Liver (tissue), 7 donors: ENCODE measurements at regions not wholly inside any gene's neighbourhood (a gene's known extent, or its start where the extent isn't known, plus 50 kb on each side); places are given as distances from the start of the nearest gene placed in this dataset.

Source experiments
- DNase-seq: peaks from one replicate; pipeline ENCODE4 v3.0.0-alpha.2; 2017; ENCODE audit warnings: low spot score
- H3K27ac ChIP-seq, 2 donors: one replicate each; pipeline ENCODE4 v1.7.0; 2013; ENCODE audit warnings: inconsistent platforms in 2 of 2, low read length in 2 of 2, control low read depth in 1 of 2, low read depth in 1 of 2, mild to moderate bottlenecking in 1 of 2
- H3K27me3 ChIP-seq, 4 donors: one replicate each; pipeline versions ENCODE4 v1.6.1 to v1.7.0; 2013; ENCODE audit warnings: low read length in 3 of 4, inconsistent platforms in 1 of 4, mild to moderate bottlenecking in 1 of 4, moderate library complexity in 1 of 4; ENCODE audit not compliant: control insufficient read depth in 4 of 4, insufficient read depth in 4 of 4
- H3K36me3 ChIP-seq, 4 donors: one replicate each; pipeline versions ENCODE4 v1.6.1 to v1.7.0; 2013; ENCODE audit warnings: low read length in 3 of 4, mild to moderate bottlenecking in 3 of 4, low read depth in 1 of 4, moderate library complexity in 1 of 4; ENCODE audit not compliant: control insufficient read depth in 4 of 4, insufficient read depth in 3 of 4
- H3K4me1 ChIP-seq, 4 donors: one replicate each; pipeline versions ENCODE4 v1.6.1 to v1.7.0; 2013; ENCODE audit warnings: low read length in 3 of 4, mild to moderate bottlenecking in 3 of 4, moderate library complexity in 1 of 4; ENCODE audit not compliant: control insufficient read depth in 4 of 4, insufficient read depth in 4 of 4
- H3K4me3 ChIP-seq, 3 donors: one replicate each; pipeline versions ENCODE4 v1.6.1 to v1.7.0; 2013; ENCODE audit warnings: low read length in 3 of 3, control low read depth in 1 of 3, low read depth in 1 of 3, mild to moderate bottlenecking in 1 of 3
- H3K9ac ChIP-seq, 2 donors: one replicate each; pipeline ENCODE4 v1.7.0; 2013; ENCODE audit warnings: low read length in 2 of 2, mild to moderate bottlenecking in 2 of 2, moderate library complexity in 2 of 2, control low read depth in 1 of 2, low read depth in 1 of 2
- H3K9me3 ChIP-seq, 4 donors: one replicate each; pipeline versions ENCODE4 v1.6.1 to v1.7.0; 2013; ENCODE audit warnings: low read length in 3 of 4; ENCODE audit not compliant: control insufficient read depth in 4 of 4
- ATF3 ChIP-seq: IDR thresholded peaks from 2 replicates; pipeline ENCODE4 v1.6.1; 2016; ENCODE audit warnings: antibody characterized with exemption
- CTCF ChIP-seq: fragments of 150-350 bp; IDR thresholded peaks from 2 replicates; pipeline ENCODE4 v1.5.1; 2017; ENCODE audit warnings: improper control_type of control experiment, low read depth, low read length; ENCODE audit not compliant: missing input control
- EGR1 ChIP-seq, 2 donors: IDR thresholded peaks; 2 replicates each; pipeline ENCODE4 v1.6.1; 2016 to 2018; ENCODE audit warnings: antibody characterized with exemption in 2 of 2, low read depth in 2 of 2
- FOXA1 ChIP-seq: IDR thresholded peaks from 2 replicates; pipeline ENCODE4 v1.6.1; 2016; ENCODE audit warnings: antibody characterized with exemption
- FOXA2 ChIP-seq: IDR thresholded peaks from 2 replicates; pipeline ENCODE4 v1.6.1; 2016; ENCODE audit warnings: antibody characterized with exemption
- GABPA ChIP-seq, 2 donors: IDR thresholded peaks in 1 of 2; conservative IDR thresholded peaks in 1 of 2; 2 replicates each; pipeline ENCODE4 v1.6.1; 2016; ENCODE audit warnings: antibody characterized with exemption in 2 of 2, mild to moderate bottlenecking in 1 of 2, moderate library complexity in 1 of 2
- HNF4A ChIP-seq, 2 donors: conservative IDR thresholded peaks; 2 replicates each; pipeline ENCODE4 v1.6.1; 2016; ENCODE audit warnings: antibody characterized with exemption in 2 of 2, mild to moderate bottlenecking in 2 of 2
- HNF4G ChIP-seq: IDR thresholded peaks from 2 replicates; pipeline ENCODE4 v1.6.1; 2016; ENCODE audit warnings: antibody characterized with exemption
- JUND ChIP-seq, 2 donors: IDR thresholded peaks; 2 replicates each; pipeline ENCODE4 v1.6.1; 2016; ENCODE audit warnings: antibody characterized with exemption in 2 of 2
- MAX ChIP-seq: IDR thresholded peaks from 2 replicates; pipeline ENCODE4 v1.6.1; 2016; ENCODE audit warnings: antibody characterized with exemption
- NR2F2 ChIP-seq: IDR thresholded peaks from 2 replicates; pipeline ENCODE4 v1.6.1; 2016; ENCODE audit warnings: antibody characterized with exemption
- RAD21 ChIP-seq, 2 donors: IDR thresholded peaks; 2 replicates each; pipeline ENCODE4 v1.6.1; 2016; ENCODE audit warnings: antibody characterized with exemption in 2 of 2, mild to moderate bottlenecking in 2 of 2
- REST ChIP-seq: IDR thresholded peaks from 2 replicates; pipeline ENCODE4 v1.6.1; 2016; ENCODE audit warnings: antibody characterized with exemption, mild to moderate bottlenecking
- RXRA ChIP-seq, 2 donors: IDR thresholded peaks; 2 replicates each; pipeline ENCODE4 v1.6.1; 2017 to 2018; ENCODE audit warnings: antibody characterized with exemption in 2 of 2, mild to moderate bottlenecking in 1 of 2
- SP1 ChIP-seq: IDR thresholded peaks from 2 replicates; pipeline ENCODE4 v1.6.1; 2018; ENCODE audit warnings: antibody characterized with exemption, mild to moderate bottlenecking
- TAF1 ChIP-seq: conservative IDR thresholded peaks from 2 replicates; pipeline ENCODE4 v1.6.1; 2016; ENCODE audit warnings: antibody characterized with exemption, mild to moderate bottlenecking
- YY1 ChIP-seq: IDR thresholded peaks from 2 replicates; pipeline ENCODE4 v1.6.1; 2016; ENCODE audit warnings: antibody characterized with exemption, mild to moderate bottlenecking
- ZBTB33 ChIP-seq: IDR thresholded peaks from 2 replicates; pipeline ENCODE4 v1.6.1; 2016; ENCODE audit warnings: antibody characterized with exemption
- donor health status: healthy.
- donor health status: healthy.
- donor health status: healthy.
- donor health status: healthy.

- H3K9me3 ChIP-seq = no peaks in the 10 kb centered on the region
- H3K36me3 ChIP-seq = no peaks in the 10 kb centered on the region
- TF ChIP-seq ATF3 = no peak
- TF ChIP-seq RAD21 (IDR thresholded peaks at IDR 0.05) = no peak
- TF ChIP-seq FOXA1 = no peak
- no peak for TF ChIP-seq SP1
- no peak for TF ChIP-seq NR2F2
- TF ChIP-seq FOXA2 = no peak
- TF ChIP-seq HNF4G = no peak
- no peak for TF ChIP-seq ZBTB33
- no peak for TF ChIP-seq JUND (IDR thresholded peaks at IDR 0.05)
- no peak for TF ChIP-seq REST
- no peak for TF ChIP-seq HNF4A (conservative IDR thresholded peaks at IDR 0.05)
- no peak for TF ChIP-seq TAF1
- TF ChIP-seq EGR1 (IDR thresholded peaks at IDR 0.05; ENCODE audit: low read depth in 2 of 2) = no peak
- no peak for TF ChIP-seq MAX
- TF ChIP-seq RXRA (IDR thresholded peaks at IDR 0.05) = no peak
- no peak for TF ChIP-seq CTCF
- no peak for TF ChIP-seq GABPA (IDR thresholded peaks at IDR 0.05 in 1 of 2, conservative IDR thresholded peaks at IDR 0.05 in 1 of 2)
- TF ChIP-seq YY1 = no peak
- no peak overlapping the region for H3K27ac ChIP-seq
- no peaks in the 10 kb centered on the region for H3K27me3 ChIP-seq
- H3K9ac ChIP-seq = no peak overlapping the region
- no peak overlapping the region for H3K4me3 ChIP-seq
- H3K4me1 ChIP-seq = peaks cover 0 to 11% (median 0%) of the 10 kb centered on the region in 4 donors
- no peak for DNase-seq
Observed at GRCh38 chr15:99455789-99456160, 110.0 kb upstream of the MEF2A start.
